Mesothelial cell of epicardium (in vitro differentiated cells): ENCODE measurements at regions not wholly inside any gene's neighbourhood (a gene's known extent, or its start where the extent isn't known, plus 50 kb on each side); places are given as distances from the start of the nearest gene placed in this dataset.

Experiments
- DNase-seq, 2 experiments: peaks; one replicate each; pipeline ENCODE4 v3.0.0; 2021; ENCODE audit warnings: low spot score in 2 of 2; ENCODE audit not compliant: unreplicated experiment in 2 of 2
- H3K27ac Mint-ChIP-seq: 2 replicates; pipeline ENCODE4 v1.8.0; 2021; ENCODE audit warnings: mixed read lengths
- H3K27me3 Mint-ChIP-seq: 2 replicates; pipeline ENCODE4 v1.8.0; 2021; ENCODE audit warnings: low read depth, mixed read lengths
- H3K36me3 Mint-ChIP-seq: 2 replicates; pipeline ENCODE4 v1.8.0; 2021; ENCODE audit warnings: mixed read lengths
- H3K4me1 Mint-ChIP-seq: 2 replicates; pipeline ENCODE4 v1.8.0; 2021; ENCODE audit warnings: mixed read lengths
- H3K4me3 Mint-ChIP-seq: 2 replicates; pipeline ENCODE4 v1.8.0; 2021; ENCODE audit warnings: mild to moderate bottlenecking, moderate library complexity, mixed read lengths
- H3K9me3 Mint-ChIP-seq: 2 replicates; pipeline ENCODE4 v1.8.0; 2021; ENCODE audit warnings: mixed read lengths
- TF ChIP-seq, protein P1 (sequence below): fragments of 200-600 bp; sonication (generic); IDR thresholded peaks from one replicate; pipeline ENCODE4 v1.5.0; 2021; ENCODE audit warnings: antibody characterized with exemption; ENCODE audit not compliant: unreplicated experiment

DNA sequence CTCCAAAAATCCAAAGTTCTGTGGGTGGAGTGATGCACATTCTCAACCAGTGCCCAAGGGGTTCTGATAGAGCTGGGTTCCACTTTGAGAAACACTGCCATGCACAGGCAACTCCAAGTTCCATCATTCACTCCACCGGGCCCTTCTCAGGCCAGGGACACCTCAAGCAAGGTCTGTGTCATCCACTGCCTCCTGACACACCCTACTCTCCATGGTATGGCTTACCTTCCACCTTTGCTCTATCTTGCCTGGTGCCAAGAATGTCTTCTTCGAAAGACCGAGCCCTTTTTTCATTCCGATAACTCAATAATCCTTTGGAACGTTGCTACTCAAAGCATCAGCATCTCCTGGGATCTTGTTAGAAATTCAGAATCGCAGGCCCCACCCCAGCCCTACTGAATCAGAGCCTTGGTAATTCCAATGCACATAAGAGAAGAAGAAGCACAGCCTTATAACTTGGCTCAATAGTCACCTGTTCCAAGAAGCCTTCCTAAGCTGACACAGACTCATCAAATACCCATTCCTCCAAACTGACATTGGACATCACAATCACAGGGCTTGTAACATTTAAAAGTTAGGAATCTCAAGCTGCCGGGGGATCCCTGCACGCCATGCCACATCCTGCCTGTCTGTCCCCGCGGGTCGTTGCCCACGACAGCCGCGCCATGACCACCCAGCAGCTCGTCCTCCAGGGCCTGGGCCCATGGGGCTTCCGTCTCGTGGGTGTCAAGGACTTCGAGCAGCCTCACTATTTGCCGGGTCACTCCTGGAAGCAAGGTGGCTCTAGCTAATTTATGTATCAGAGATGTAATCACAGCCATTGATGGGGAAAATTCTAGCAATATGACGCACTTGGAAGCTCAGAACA is 66.4 kb downstream of the VCPKMT start:
- Mint-ChIP-seq H3K36me3 (no peaks in the 10 kb centered on the region), H3K9me3 (peaks cover 6% of the 10 kb centered on the region)

DNA sequence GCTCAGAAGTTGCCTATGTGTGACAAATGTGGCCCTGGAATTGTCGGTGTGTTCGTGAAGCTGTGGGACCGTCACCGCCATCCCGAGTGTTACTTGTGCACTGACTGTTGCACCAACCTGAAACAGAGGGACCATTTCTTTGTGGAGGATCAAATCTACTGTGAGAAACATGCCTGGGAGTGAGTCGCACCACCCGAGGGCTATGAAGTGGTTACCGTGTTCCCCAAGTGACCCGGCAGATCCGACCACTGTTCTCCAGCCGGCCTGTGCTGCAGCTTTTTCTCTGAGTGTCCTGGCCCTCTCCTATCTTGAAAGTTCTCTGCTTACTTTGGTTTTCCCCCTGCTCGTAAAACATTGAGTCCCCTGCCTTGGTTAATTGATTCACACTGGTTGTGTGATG is 65.3 kb downstream of the VCPKMT start:
- H3K27ac Mint-ChIP-seq, result no peak overlapping the region
- TF ChIP-seq, protein P1, sequence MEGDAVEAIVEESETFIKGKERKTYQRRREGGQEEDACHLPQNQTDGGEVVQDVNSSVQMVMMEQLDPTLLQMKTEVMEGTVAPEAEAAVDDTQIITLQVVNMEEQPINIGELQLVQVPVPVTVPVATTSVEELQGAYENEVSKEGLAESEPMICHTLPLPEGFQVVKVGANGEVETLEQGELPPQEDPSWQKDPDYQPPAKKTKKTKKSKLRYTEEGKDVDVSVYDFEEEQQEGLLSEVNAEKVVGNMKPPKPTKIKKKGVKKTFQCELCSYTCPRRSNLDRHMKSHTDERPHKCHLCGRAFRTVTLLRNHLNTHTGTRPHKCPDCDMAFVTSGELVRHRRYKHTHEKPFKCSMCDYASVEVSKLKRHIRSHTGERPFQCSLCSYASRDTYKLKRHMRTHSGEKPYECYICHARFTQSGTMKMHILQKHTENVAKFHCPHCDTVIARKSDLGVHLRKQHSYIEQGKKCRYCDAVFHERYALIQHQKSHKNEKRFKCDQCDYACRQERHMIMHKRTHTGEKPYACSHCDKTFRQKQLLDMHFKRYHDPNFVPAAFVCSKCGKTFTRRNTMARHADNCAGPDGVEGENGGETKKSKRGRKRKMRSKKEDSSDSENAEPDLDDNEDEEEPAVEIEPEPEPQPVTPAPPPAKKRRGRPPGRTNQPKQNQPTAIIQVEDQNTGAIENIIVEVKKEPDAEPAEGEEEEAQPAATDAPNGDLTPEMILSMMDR, result no peak
- H3K4me1 Mint-ChIP-seq, result peaks cover 4% of the 10 kb centered on the region
- H3K4me3 Mint-ChIP-seq, result no peak overlapping the region
- no peaks in the 10 kb centered on the region for H3K36me3 Mint-ChIP-seq
- DNase-seq, result no peak
- no peaks in the 10 kb centered on the region for H3K9me3 Mint-ChIP-seq
- H3K27me3 Mint-ChIP-seq, result no peaks in the 10 kb centered on the region

More for the DNA sequence above, 66.4 kb downstream of the VCPKMT start:
- peaks cover 6% of the 10 kb centered on the region for H3K4me1 Mint-ChIP-seq
- no peaks in the 10 kb centered on the region for H3K27me3 Mint-ChIP-seq
- no peak overlapping the region for H3K27ac Mint-ChIP-seq
- no peak overlapping the region for H3K4me3 Mint-ChIP-seq
- TF ChIP-seq, protein P1, result no peak
- no peak for DNase-seq

DNA sequence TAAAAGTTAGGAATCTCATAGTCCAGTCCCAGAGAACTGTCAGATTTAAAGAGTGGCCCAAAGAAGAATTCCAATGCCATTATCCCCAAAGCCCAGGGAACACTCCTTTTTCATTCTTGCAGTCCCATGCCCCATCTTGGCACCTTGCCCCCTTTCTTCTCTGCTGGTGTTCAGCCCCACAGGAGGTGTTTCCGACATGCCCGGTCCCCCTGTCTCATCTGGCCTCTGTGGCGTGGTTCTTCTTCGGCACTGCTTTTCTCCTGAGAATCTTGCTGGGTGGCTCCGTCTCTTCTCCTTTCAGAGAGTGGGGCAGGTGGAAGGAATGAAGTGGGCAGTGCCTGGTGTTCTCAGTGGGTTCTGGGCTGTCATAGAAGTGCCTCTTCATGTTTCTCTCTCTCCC is 64.7 kb downstream of the VCPKMT start:
- Mint-ChIP-seq H3K27ac (no peak overlapping the region), H3K36me3 (no peaks in the 10 kb centered on the region), H3K4me3 (no peak overlapping the region), H3K9me3 (no peaks in the 10 kb centered on the region), H3K27me3 (no peaks in the 10 kb centered on the region), H3K4me1 (peaks cover 4% of the 10 kb centered on the region)
- TF ChIP-seq, protein P1, result no peak
- DNase-seq, result no peak

DNA sequence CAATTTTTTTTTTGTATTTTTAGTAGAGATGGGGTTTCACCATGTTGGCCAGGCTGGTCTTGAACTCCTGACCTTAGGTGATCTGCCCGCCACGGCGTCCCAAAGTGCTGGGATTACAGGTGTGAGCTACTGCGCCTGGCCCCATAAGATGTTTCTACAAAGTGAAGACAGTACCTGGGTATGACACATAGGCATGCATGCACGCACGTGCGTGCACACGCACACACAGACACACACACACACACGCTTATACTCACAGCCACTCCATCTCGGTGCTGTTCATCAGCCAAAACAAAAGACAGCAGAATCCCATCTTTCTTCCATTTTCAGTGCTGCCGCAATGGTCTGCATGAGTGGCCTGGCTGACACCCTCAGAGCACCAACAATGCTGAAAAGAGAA is 63.9 kb downstream of the VCPKMT start:
- Mint-ChIP-seq H3K27me3 (no peaks in the 10 kb centered on the region), H3K27ac (no peak overlapping the region)
- no peak for DNase-seq

DNA sequence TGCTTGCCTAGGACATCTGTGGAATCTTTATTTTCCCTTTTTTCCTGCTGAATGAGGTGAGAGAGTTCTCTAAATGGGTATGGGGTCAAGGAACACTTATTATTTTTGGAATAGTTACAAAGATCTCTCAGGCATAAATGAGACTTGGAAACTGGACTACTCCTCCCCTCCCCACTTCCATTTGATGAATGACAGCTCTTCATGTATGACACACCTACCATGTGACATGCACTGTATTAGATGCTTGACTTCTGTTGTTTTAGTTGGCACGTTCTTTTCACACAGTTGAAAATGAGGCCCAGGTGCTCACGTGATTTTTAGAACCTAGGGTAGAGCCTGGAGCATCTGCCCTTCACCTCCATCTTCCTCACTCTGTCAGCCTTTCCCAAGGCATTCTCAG is 62.4 kb downstream of the VCPKMT start:
- no peak overlapping the region for H3K4me3 Mint-ChIP-seq
- no peaks in the 10 kb centered on the region for H3K4me1 Mint-ChIP-seq
- no peak overlapping the region for H3K27ac Mint-ChIP-seq
- H3K9me3 Mint-ChIP-seq, result no peaks in the 10 kb centered on the region
- H3K36me3 Mint-ChIP-seq, result no peaks in the 10 kb centered on the region
- TF ChIP-seq, protein P1, result no peak
- DNase-seq, result no peak
- H3K27me3 Mint-ChIP-seq, result no peaks in the 10 kb centered on the region

More for the DNA sequence above, 63.9 kb downstream of the VCPKMT start:
- no peaks in the 10 kb centered on the region for H3K9me3 Mint-ChIP-seq
- H3K4me3 Mint-ChIP-seq, result no peak overlapping the region
- H3K4me1 Mint-ChIP-seq, result no peaks in the 10 kb centered on the region
- TF ChIP-seq, protein P1, result no peak
- H3K36me3 Mint-ChIP-seq, result no peaks in the 10 kb centered on the region
